ENCODE measurements at regions not wholly inside any gene's neighbourhood (a gene's known extent, or its start where the extent isn't known, plus 50 kb on each side); places are given as distances from the start of the nearest gene placed in this dataset.

- intact Hi-C loops (cut with DNase I) = no loop called here
- DNase-seq (ENCODE audit: missing footprints) = no peak
- ATAC-seq = no peak
Observed at GRCh38 chr1:106120789-106121188, 935.7 kb upstream of the PRMT6 start.

DNA sequence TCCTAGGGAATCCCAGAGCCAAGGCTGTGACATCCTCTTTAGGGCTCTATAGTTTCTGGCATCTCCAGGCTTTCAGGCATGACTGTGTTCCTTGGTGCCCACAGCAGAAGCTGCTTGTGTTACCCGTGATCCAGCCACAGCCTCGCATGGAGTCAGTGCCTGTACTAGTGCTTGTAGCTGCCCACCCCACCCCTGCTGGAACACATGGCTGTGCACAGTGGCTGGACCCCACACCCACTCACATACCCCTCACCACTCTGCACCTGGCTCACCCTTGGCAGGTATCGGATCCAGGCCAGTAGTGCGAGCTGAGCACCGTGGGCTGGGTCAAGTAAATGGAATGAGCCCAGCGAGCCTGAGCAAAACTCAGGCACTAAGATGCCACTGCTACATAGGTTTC, 934.7 kb upstream of the PRMT6 start:
- ATAC-seq (no peak), DNase-seq (ENCODE audit: missing footprints) (no peak)
- intact Hi-C loops (cut with DNase I) = no loop called here

DNA sequence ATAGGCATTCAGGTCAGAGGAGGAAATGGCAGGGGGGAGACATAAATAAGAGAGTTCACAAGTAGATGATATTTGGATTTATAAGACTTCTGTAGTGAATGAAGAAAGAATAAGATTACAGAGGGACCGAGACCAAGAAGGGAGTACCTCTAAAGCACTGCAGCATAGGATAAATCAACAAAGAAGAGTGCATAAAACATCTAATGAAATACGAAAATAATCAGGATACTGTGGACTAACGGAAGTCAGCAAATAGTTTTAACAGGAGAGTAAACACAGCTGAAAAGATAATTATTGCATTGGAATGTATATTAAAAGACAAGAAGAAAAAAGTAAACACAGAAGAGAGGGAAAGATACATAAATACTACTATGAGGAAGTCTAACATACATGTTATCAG, 921.9 kb upstream of the PRMT6 start:
- ATAC-seq (no peak), DNase-seq (ENCODE audit: missing footprints) (no peak)
- intact Hi-C loops (cut with DNase I) = no loop called here

DNA sequence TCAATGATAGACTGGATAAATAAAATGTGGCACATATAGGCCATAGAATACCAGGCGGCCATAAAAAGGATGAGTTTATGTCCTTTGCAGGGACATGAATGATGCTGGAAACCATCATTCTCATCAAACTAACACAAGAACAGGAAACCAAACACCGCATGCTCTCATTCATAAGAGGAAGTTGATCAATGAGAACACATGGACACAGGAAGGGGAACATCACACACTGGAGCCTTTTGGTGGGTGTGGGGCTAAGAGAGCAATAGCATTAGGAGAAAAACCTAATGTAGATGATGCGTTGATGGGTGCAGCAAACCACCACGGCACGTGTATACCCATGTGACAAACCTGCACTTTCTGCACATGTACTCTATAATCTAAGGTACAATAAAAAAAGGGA, 883.4 kb upstream of the PRMT6 start:
- intact Hi-C loops (cut with DNase I) = no loop called here
- ATAC-seq = no peak

DNA sequence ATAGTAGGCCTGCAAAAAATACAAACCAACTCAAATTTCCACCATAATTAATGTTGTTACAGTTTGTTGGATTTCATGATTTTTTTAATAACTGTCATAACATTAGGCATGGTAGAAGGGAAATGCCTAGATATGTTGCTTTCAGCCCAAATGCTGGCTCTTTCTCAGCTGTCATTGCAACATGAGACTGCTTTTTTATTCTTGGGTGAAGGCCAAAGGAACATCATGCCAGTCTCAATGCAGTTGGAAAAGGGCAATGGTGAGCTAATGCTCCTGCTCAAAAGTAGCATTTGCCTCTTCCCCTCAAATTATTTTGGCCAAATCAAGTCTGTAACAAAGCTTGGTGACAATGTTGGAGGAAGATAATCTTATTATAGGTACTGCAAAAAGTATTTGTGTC, 877.7 kb upstream of the PRMT6 start:
- ATAC-seq = no peak

More for the DNA sequence above, 883.4 kb upstream of the PRMT6 start:
- DNase-seq (ENCODE audit: missing footprints) = no peak

DNA sequence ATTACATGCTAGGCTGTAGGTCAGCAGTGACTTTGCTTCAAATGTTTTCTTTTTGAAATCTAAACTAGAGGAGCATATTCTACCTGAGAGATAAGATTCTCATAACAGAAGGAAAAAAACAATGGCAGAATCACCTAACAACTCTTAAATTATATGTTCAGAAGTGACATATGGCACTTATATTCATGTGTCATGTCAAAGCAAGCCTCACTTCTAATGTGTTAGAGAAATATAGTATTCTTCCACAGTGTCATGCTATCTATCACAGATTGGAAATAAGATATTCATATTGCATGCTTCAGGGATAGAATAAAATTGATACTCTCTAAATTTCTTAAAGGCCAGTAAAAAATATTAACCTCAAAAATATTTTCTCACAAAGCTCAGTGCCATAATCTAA, 874.6 kb upstream of the PRMT6 start:
- no peak for DNase-seq (ENCODE audit: missing footprints)
- intact Hi-C loops (cut with DNase I) = no loop called here
- no peak for ATAC-seq

More for the DNA sequence above, 877.7 kb upstream of the PRMT6 start:
- intact Hi-C loops (cut with DNase I) = no loop called here
- DNase-seq (ENCODE audit: missing footprints) = no peak

- DNase-seq (ENCODE audit: missing footprints) (no peak), ATAC-seq (no peak)
- intact Hi-C loops (cut with DNase I) = no loop called here
Observed at GRCh38 chr1:106185089-106185488, 871.4 kb upstream of the PRMT6 start.

DNA sequence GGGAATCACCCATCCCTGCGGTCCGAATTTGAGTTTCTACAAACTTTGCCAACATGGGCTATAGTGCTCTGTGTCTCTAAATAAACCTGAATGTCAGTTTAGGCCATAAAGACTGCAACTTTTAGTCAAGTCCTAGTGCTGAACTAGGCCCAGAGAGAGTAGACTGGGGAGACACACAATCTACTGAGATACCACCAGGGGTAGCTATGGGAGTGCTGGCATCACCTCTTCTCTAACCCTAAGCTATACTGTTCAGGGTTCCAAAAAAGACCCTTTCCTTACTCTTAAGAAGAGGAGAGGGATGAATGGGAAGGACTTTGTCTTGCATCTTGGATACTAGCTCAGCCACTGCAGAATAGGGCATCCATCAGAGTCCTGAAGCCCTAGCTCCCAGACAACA, 866.7 kb upstream of the PRMT6 start:
- DNase-seq (ENCODE audit: missing footprints) (no peak), ATAC-seq (no peak)
- intact Hi-C loops (cut with DNase I) = no loop called here

DNA sequence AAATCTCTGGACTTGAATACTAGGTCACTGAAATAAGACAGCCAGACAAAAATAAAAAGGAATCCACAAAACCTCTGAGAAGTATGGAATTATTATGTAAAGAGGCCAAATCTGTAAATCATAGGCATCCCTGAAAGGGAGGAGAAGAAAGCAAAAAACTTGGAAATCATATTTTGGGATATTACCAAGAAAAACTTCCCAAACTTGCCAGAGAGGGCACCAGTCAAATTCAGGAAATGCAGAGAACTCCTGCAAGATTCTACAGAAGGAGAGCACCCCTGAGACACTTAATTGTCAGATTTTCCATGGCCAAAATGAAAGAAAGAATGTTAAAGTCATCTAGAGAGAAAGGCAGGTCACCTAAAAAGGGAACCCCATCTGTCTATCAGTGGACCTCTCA, 862.3 kb upstream of the PRMT6 start:
- ATAC-seq (no peak), DNase-seq (ENCODE audit: missing footprints) (no peak)
- intact Hi-C loops (cut with DNase I) = no loop called here

DNA sequence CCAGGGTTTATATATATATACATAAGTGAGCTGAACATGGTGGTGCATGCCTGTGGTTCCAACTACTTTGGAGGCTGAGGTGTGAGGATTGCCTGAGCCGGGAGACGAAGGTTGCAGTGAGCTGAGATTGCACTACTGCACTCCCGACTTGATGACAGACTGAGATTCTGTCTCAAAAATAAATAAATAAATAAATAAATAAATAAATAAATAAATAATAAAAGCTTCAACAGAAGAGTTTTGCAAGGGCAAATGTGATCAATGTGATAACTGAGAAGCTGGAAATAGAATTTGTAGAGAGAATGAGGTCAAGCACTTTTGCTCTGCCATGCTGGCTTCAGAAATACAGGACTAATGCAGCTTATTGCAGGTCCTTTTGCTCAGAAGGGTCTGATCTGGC, 855.8 kb upstream of the PRMT6 start:
- intact Hi-C loops (cut with DNase I) = no loop called here
- DNase-seq (ENCODE audit: missing footprints) (no peak), ATAC-seq (no peak)

- DNase-seq (ENCODE audit: missing footprints) (no peak), ATAC-seq (no peak)
- intact Hi-C loops (cut with DNase I) = no loop called here
Observed at GRCh38 chr1:106207185-106207584, 849.3 kb upstream of the PRMT6 start.

DNA sequence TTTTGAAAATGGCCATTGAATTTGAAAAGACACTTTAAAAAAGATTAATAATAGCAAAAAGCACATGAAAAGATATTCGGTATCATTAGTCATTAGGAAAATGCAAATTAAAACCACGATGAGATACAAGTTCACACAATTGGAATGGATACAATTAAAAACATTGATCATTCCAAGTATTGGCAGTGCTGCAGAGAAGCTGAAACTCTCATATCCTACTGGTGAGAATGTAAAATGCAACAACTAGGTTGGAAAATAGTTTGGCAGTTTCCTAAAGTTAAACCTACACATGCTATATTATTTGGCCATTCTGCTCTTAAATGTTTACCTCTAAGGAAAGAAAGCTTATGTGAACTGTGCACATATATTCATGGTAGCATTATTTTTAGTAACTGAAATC, 838.7 kb upstream of the PRMT6 start:
- no peak for ATAC-seq
- intact Hi-C loops (cut with DNase I) = no loop called here

GRCh38 chr1:106222403-106222802, 834.1 kb upstream of the PRMT6 start:
- ATAC-seq (no peak), DNase-seq (ENCODE audit: missing footprints) (no peak)
- intact Hi-C loops (cut with DNase I) = no loop called here

More for the DNA sequence above, 838.7 kb upstream of the PRMT6 start:
- DNase-seq (ENCODE audit: missing footprints) = no peak

DNA sequence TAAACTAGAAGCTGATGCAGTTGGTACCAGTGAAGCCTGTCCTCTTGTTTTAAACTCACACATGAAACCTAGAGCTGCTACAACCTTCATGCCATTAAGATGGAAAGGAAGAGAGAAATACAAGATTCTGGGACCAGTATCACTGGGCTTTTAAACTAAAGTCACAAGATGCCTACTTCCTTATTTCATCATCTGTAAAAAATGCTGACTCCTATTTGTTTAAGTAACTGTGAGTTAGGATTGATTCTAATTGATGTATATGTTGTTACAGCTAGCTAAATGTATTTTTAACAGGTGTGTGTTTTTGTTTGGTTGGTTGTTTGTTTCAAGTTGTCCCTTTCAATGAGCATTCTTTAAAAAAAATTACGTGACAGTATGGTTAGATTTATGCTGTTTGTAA, 833.3 kb upstream of the PRMT6 start:
- no peak for DNase-seq (ENCODE audit: missing footprints)
- intact Hi-C loops (cut with DNase I) = no loop called here
- ATAC-seq = no peak

GRCh38 chr1:106224426-106224825, 832.0 kb upstream of the PRMT6 start:
- no peak for ATAC-seq
- intact Hi-C loops (cut with DNase I) = no loop called here
- DNase-seq (ENCODE audit: missing footprints) = no peak

- intact Hi-C loops (cut with DNase I) = no loop called here
- ATAC-seq (no peak), DNase-seq (ENCODE audit: missing footprints) (no peak)
Observed at GRCh38 chr1:106225403-106225802, 831.1 kb upstream of the PRMT6 start.

GRCh38 chr1:106226550-106226949, 829.9 kb upstream of the PRMT6 start:
- intact Hi-C loops (cut with DNase I) = no loop called here
- ATAC-seq = no peak
- DNase-seq (ENCODE audit: missing footprints) = no peak

DNA sequence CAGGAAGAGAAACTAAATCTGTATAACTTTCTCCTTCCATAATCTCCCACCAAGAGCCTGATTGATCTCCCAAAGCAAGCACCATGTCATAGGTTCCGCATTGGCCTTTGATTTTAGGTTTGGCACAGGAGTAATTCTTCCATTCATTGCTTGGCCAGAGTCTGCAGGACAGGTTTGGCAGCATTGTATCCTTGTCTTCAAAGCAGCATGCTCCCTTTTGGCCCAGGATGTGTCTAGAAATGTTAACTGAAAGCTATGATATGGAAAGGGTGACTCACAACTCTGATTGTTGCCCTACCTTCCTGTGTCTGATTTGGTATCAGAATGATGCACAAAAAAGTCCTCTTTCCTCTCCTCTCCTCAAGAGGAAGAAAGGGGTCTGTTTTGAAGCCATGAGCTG, 824.3 kb upstream of the PRMT6 start:
- no peak for ATAC-seq
- intact Hi-C loops (cut with DNase I) = no loop called here

DNA sequence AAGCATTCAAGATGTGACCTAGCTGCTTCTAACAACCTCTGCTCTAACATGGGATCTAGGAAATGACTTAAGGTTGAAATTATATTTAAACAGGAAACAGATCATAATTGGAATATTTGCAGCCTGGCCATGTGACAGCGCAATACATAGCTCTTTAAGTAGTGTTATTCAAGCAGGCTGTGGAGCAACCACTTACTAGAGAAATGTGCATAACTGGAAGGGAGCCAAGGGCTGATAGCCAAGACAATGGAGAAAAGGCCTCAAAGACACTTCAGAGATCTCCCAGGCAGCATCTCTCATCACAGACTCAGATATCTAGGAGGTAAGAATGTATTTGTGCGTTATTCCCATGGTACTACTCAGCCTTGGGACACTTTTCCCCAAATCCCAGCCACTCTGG, 823.0 kb upstream of the PRMT6 start:
- DNase-seq (ENCODE audit: missing footprints) = no peak
- intact Hi-C loops (cut with DNase I) = no loop called here

More for the DNA sequence above, 824.3 kb upstream of the PRMT6 start:
- DNase-seq (ENCODE audit: missing footprints) = no peak

DNA sequence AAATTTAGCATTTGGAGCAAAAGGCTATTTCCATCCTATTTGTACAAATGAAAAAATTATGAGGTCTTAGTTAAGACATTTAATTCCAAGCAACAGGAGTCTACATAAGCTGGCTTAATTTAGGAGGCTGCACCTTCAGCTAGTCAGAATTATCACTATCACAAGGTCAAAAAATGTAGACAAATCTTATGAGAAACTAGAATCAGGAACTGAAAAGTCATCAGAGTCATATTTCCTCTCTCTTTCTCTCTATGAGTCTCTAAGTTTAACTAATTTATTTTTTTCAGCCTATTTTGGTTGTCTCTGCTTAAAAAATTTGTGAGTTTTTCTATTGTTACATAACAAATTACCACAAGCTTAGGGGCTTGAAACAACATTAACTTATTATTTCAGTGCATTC, 807.1 kb upstream of the PRMT6 start:
- no peak for ATAC-seq
- DNase-seq (ENCODE audit: missing footprints) = no peak
- intact Hi-C loops (cut with DNase I) = no loop called here

More for the DNA sequence above, 823.0 kb upstream of the PRMT6 start:
- no peak for ATAC-seq

DNA sequence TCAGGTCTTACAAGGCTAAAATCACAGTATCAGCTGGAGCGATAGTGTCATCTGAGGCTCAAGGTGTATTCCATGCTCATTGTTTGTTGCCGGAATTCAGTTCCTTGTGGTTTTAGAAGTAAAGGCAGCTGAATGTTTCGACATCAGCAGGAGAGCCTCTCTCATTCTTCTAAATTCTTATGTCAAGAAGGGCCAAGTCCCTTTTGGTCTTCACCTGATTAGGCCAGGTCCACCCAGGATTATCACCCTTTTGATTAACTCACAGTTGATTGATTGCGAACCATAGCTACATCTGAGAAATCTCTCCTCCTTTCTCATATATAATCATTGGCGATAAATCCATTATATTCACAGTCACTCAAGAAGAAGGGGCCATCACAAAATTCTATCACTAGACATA, 806.7 kb upstream of the PRMT6 start:
- no peak for DNase-seq (ENCODE audit: missing footprints)
- intact Hi-C loops (cut with DNase I) = no loop called here
- no peak for ATAC-seq

GRCh38 chr1:106254748-106255147, 801.7 kb upstream of the PRMT6 start:
- intact Hi-C loops (cut with DNase I) = no loop called here
- ATAC-seq = no peak
- DNase-seq (ENCODE audit: missing footprints) = no peak
